Body of pancreas (tissue), 4 donors: ENCODE measurements at regions not wholly inside any gene's neighbourhood (a gene's known extent, or its start where the extent isn't known, plus 50 kb on each side); places are given as distances from the start of the nearest gene placed in this dataset.

Experiments
- ATAC-seq: fragments of 150-250 bp; one replicate; pipeline ENCODE4 v1.9.1; 2016
- DNase-seq, 4 donors: peaks; one replicate each; pipeline ENCODE4 v3.0.0-alpha.2; 2019
- H3K27ac ChIP-seq, 4 donors: fragments of 200-600 bp; sonication (generic); 1 replicate in 3 of 4; 2 replicates in 1 of 4; pipeline versions ENCODE4 v1.5.1 to v1.6.1; 2016 to 2019; ENCODE audit warnings: mild to moderate bottlenecking in 1 of 4, mixed read lengths in 1 of 4, moderate library complexity in 1 of 4
- H3K27me3 ChIP-seq, 2 donors: fragments of 200-600 bp; sonication (generic); one replicate each; pipeline ENCODE4 v1.6.0; 2016; ENCODE audit warnings: mild to moderate bottlenecking in 1 of 2
- H3K36me3 ChIP-seq, 2 donors: fragments of 200-600 bp; sonication (generic); replicated peaks in 1 of 2; 2 replicates each; pipeline ENCODE4 v1.5.1; 2016; ENCODE audit warnings: low read depth in 2 of 2; ENCODE audit not compliant: insufficient read depth in 1 of 2
- H3K4me1 ChIP-seq: fragments of 200-600 bp; sonication (generic); one replicate; pipeline ENCODE4 v1.6.0; 2016
- H3K4me3 ChIP-seq, 2 donors: fragments of 200-600 bp; sonication (generic); 1 replicate in 1 of 2; 2 replicates in 1 of 2; pipeline ENCODE4 v1.5.1; 2016 to 2019
- H3K9me3 ChIP-seq, 3 donors: fragments of 200-600 bp; sonication (generic); 1 replicate in 2 of 3; 2 replicates in 1 of 3; pipeline ENCODE4 v1.5.1; 2016
- POLR2A ChIP-seq, 3 donors: fragments of 450-650 bp; IDR thresholded peaks; one replicate each; pipeline ENCODE4 v1.6.1; 2016; ENCODE audit warnings: antibody characterized with exemption in 3 of 3, mild to moderate bottlenecking in 2 of 3
- WGBS, 2 donors: methylation state at CpG; one replicate each; pipeline ENCODE4 v1.1.5; 2017; 5-methylcytosine and 5-hydroxymethylcytosine counted together
- intact Hi-C: fragments of 100-400 bp; cut with DNase I; formaldehyde crosslinking; loops from one replicate; pipeline ENCODE4 v1.15.1; 2023
- TF ChIP-seq, protein P1 (sequence below), 7 experiments: fragments of 450-650 bp in 4 of 7; fragments of 200-600 bp in 3 of 7; sonication (generic) in 3 of 7; IDR thresholded peaks; one replicate each; pipeline ENCODE4 v1.5.1; 2016 to 2019; ENCODE audit warnings: antibody characterized with exemption in 7 of 7

DNA sequence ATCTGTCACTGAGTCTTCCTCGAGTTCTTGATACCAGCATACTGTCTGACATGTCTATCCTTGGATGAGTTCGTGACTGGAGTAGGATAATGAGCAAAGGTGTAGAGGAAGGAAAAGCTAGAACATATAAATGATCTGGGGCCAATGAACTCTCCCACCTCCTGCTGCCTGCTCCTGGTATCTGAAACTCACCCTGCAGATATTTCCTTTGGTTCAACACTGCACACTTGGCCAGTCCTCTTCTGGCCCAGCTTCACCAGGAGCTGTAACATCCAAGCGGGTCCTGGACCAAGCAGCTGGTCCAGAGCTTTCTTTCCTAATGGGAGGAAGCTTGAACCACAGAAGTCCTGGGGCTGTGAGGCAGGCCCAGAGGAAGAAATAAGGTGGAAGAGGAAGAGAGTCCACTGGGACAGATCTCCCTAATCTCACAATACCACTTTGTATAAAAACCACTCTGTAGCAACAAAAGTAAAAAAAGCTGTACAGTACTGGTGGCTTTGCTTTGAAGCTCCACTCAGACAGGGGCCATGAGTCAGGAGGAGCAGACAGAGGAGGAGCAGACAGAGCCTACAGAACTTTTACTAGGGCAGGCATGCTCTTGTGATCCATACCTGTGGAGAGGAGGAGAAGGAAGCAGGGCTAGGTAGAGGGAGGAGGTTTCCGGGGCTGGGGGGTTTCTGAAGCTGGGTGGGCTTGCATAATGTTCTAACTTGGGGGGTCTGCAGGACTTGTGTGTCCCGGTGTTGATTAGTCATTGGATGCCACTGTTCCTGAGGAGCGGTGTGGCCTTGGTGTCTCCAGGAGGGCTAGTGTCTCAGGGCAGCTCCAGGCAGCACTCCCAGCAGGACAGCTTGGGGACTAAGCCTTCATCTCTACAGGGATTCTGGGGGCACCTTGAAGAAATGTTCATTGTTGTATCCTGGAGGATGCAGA lies 166.9 kb downstream of the ABHD5 start:
- DNase-seq, result no peak
- intact Hi-C loops, result loop anchor here (10.0 kb wide), 1 partner anchor 347 kb away; no protein-coding TSS in a partner anchor
- Histone ChIP-seq H3K27ac (no peak overlapping the region), H3K36me3 (no peaks in the 10 kb centered on the region), H3K9me3 (no peaks in the 10 kb centered on the region), H3K4me1 (no peaks in the 10 kb centered on the region), H3K4me3 (no peak overlapping the region), H3K27me3 (no peaks in the 10 kb centered on the region)
- TF ChIP-seq, protein P1, sequence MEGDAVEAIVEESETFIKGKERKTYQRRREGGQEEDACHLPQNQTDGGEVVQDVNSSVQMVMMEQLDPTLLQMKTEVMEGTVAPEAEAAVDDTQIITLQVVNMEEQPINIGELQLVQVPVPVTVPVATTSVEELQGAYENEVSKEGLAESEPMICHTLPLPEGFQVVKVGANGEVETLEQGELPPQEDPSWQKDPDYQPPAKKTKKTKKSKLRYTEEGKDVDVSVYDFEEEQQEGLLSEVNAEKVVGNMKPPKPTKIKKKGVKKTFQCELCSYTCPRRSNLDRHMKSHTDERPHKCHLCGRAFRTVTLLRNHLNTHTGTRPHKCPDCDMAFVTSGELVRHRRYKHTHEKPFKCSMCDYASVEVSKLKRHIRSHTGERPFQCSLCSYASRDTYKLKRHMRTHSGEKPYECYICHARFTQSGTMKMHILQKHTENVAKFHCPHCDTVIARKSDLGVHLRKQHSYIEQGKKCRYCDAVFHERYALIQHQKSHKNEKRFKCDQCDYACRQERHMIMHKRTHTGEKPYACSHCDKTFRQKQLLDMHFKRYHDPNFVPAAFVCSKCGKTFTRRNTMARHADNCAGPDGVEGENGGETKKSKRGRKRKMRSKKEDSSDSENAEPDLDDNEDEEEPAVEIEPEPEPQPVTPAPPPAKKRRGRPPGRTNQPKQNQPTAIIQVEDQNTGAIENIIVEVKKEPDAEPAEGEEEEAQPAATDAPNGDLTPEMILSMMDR (IDR thresholded peaks at IDR 0.05), result no peak
- no peak for TF ChIP-seq POLR2A (IDR thresholded peaks at IDR 0.05)
- 47 to 51% methylated on average over 5 to 6 of the region's 6 CpGs for WGBS, 2 donors
- no peak for ATAC-seq

- Histone ChIP-seq H3K36me3 (no peaks in the 10 kb centered on the region), H3K27ac (no peak overlapping the region), H3K9me3 (no peaks in the 10 kb centered on the region), H3K4me3 (no peak overlapping the region), H3K4me1 (no peaks in the 10 kb centered on the region), H3K27me3 (no peaks in the 10 kb centered on the region)
- TF ChIP-seq, protein P1 (IDR thresholded peaks at IDR 0.05), result no peak
- no peak for TF ChIP-seq POLR2A (IDR thresholded peaks at IDR 0.05)
- intact Hi-C loops, result loop anchor here (10.0 kb wide), 1 partner anchor 347 kb away; no protein-coding TSS in a partner anchor
- DNase-seq (no peak), ATAC-seq (no peak)
- 8% methylated on average over 14 of the region's 14 CpGs for WGBS, 2 donors
Observed at GRCh38 chr3:43858294-43858701, 167.6 kb downstream of the ABHD5 start.

GRCh38 chr3:43859766-43860165 lies 169.0 kb downstream of the ABHD5 start:
- ATAC-seq (no peak), DNase-seq (no peak)
- intact Hi-C loops, result loop anchor here (10.0 kb wide), 1 partner anchor 345 kb away; no protein-coding TSS in a partner anchor
- H3K4me1 ChIP-seq, result no peaks in the 10 kb centered on the region
- no peak overlapping the region for H3K27ac ChIP-seq
- H3K4me3 ChIP-seq, result no peak overlapping the region
- H3K36me3 ChIP-seq, result no peaks in the 10 kb centered on the region
- H3K27me3 ChIP-seq, result no peaks in the 10 kb centered on the region
- no peaks in the 10 kb centered on the region for H3K9me3 ChIP-seq
- TF ChIP-seq, protein P1 (IDR thresholded peaks at IDR 0.05), result no peak
- TF ChIP-seq POLR2A (IDR thresholded peaks at IDR 0.05), result no peak
- 61 to 74% methylated on average over 3 of the region's 3 CpGs for WGBS, 2 donors

DNA sequence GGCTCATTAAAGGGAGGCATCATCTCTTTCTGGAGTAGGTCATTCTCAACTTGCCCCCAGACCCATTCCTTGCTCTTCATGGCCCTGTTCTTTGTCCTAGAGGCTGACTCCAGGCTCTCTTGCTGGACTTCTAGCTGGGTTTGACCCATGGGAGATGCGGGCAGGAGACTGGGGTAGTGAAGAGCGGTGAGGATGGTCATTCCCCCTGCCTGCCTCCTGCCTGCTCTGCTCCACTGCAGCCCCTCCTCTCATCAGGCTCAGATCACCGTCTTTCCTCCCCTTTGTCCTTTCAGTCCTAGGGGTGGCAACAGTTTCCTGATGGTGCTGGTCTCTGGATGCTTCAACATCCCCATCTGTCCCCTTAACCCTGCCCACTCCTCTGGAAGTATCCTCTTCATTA lies 170.9 kb downstream of the ABHD5 start:
- DNase-seq (no peak), ATAC-seq (no peak)
- no peaks in the 10 kb centered on the region for H3K4me1 ChIP-seq
- 68 to 88% methylated on average over 3 of the region's 3 CpGs for WGBS, 2 donors
- no peaks in the 10 kb centered on the region for H3K27me3 ChIP-seq
- H3K9me3 ChIP-seq, result no peaks in the 10 kb centered on the region
- H3K4me3 ChIP-seq, result no peak overlapping the region
- intact Hi-C loops, result no loop called here
- no peaks in the 10 kb centered on the region for H3K36me3 ChIP-seq
- no peak overlapping the region for H3K27ac ChIP-seq
- TF ChIP-seq, protein P1 (IDR thresholded peaks at IDR 0.05), result no peak
- TF ChIP-seq POLR2A (IDR thresholded peaks at IDR 0.05), result no peak
